ENCODE measurements at regions not wholly inside any gene's neighbourhood (a gene's known extent, or its start where the extent isn't known, plus 50 kb on each side); places are given as distances from the start of the nearest gene placed in this dataset.
A peak's percentile ranks its signal among the peaks of the same experiment; 100 is the strongest.
"Not testable (repeated sequence)": the region's sequence is repeated elsewhere in the genome, so short reads cannot be mapped to it uniquely, and the experiment has no call there.

DNA sequence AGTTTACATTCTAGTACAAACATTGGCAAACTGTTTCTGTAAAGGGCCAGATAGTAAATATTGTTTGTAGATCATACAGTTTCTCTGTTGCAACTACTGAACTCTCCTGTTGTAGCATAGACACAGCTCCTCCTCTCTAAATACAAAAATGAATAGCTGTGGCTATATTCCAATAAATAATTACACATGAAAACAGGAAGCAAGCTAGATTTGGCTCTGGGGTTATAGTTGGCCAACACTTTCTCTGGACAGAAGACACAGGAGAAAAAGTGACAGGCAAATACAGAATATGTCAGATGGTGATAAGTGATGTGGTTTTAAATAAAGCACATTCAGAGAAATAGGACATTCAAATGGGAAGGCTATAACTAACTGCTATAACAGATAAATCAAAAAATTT is 957.0 kb downstream of the LTN1 start:
- H3K9me3 ChIP-seq (replicated peaks; ENCODE audit: low read length); H3K4me2 ChIP-seq (ENCODE audit: low read length); H3K4me1 ChIP-seq (ENCODE audit: control insufficient read depth, insufficient read depth, low read length); H3K36me3 ChIP-seq (ENCODE audit: insufficient read depth, low read length); H3K27me3 ChIP-seq (ENCODE audit: control insufficient read depth, insufficient read depth, low read length); H3K4me3 ChIP-seq (ENCODE audit: low read length); H3K9ac ChIP-seq (ENCODE audit: low read depth, low read length): not testable (repeated sequence)

DNA sequence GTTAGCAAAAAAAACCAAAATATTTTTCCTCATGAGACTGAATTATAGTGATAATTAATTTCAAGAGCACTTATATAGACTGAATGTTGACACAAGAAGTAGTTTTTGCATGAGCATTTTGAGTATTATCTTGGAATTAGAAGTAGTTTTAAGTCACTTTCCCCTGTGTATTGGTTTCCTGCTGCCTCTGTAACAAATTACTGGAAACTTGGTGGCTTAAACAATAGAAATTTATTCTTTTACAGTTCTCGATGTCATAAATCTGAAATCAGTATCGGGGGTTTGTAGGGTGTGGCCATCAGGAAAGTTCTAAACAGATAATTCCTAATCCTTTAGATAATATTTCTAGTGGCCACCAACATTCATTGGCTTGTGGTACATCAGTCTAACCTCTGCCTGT is 957.8 kb downstream of the LTN1 start:
- H3K4me1 ChIP-seq (ENCODE audit: control insufficient read depth, insufficient read depth, low read length); H3K9ac ChIP-seq (ENCODE audit: low read depth, low read length); H3K27me3 ChIP-seq (ENCODE audit: control insufficient read depth, insufficient read depth, low read length); H3K4me2 ChIP-seq (ENCODE audit: low read length); H3K4me3 ChIP-seq (ENCODE audit: low read length); H3K36me3 ChIP-seq (ENCODE audit: insufficient read depth, low read length): not testable (repeated sequence)
- peaks cover 13% of the 10 kb centered on the region for H3K9me3 ChIP-seq (replicated peaks; ENCODE audit: low read length)

DNA sequence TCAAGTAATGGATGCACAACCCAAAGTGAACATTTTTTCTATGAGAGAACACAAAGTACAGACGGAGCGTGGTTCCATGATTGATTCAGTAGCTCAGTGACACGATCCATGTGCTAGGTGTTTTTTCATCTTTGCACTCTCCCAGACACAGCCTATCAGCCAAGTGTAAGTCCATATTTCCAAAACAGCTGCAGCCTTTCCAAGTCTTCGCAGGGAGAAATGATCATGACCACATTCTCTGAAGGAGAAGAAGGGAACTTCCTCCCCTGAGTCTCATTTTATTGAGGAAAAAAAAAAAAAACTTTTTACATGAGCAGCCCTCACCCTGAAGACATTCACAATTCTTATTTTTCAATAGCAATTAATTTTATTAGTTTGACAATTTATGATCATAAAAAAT is 958.3 kb downstream of the LTN1 start:
- not testable (repeated sequence) for H3K4me2 ChIP-seq (ENCODE audit: low read length); H3K36me3 ChIP-seq (ENCODE audit: insufficient read depth, low read length); H3K9ac ChIP-seq (ENCODE audit: low read depth, low read length); H3K27me3 ChIP-seq (ENCODE audit: control insufficient read depth, insufficient read depth, low read length); H3K4me3 ChIP-seq (ENCODE audit: low read length); H3K4me1 ChIP-seq (ENCODE audit: control insufficient read depth, insufficient read depth, low read length)
- H3K9me3 ChIP-seq (replicated peaks; ENCODE audit: low read length): peaks cover 13% of the 10 kb centered on the region

DNA sequence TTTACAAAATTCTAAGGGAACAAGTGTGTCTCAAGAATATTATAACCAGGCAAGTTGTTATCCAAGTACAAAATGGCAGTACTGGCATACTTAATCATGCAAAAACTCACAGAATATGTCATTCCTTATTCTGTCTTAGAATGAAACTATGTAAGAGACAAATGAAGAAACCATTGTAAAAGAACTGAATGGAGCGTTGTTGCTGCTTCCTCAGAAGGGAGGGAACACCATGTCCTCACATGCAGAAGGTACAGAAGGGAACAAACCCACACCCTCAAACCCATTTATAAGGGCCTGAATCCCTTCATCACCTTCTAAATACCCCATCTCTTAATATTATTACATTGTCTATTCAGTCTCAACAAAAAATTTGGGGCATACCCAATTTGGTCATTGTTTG is 960.0 kb downstream of the LTN1 start:
- not testable (repeated sequence) for H3K9ac ChIP-seq (ENCODE audit: low read depth, low read length); H3K4me3 ChIP-seq (ENCODE audit: low read length)

DNA sequence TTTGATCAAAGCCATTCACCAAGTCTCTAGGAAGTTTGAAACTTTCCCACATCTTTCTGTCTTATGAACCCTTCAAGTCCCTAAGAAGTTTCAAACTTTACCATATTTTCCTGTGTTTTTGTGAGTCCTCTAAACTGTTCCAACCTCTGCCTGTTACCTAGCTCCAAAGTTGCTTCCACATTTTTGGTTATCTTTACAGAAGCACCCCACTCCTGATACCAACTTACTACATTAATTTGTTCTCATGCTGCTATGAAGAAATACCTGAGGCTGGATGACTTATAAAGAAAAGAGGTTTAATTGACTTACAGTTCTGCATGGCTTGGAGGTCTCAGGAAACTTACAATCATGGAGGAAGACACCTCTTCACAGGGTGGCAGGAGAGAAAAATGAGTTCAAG is 961.6 kb downstream of the LTN1 start:
- not testable (repeated sequence) for H3K9ac ChIP-seq (ENCODE audit: low read depth, low read length); H3K4me1 ChIP-seq (ENCODE audit: control insufficient read depth, insufficient read depth, low read length); H3K4me2 ChIP-seq (ENCODE audit: low read length); H3K27me3 ChIP-seq (ENCODE audit: control insufficient read depth, insufficient read depth, low read length); H3K36me3 ChIP-seq (ENCODE audit: insufficient read depth, low read length); H3K4me3 ChIP-seq (ENCODE audit: low read length)
- peaks cover 13% of the 10 kb centered on the region for H3K9me3 ChIP-seq (replicated peaks; ENCODE audit: low read length)

More for the DNA sequence above, 960.0 kb downstream of the LTN1 start:
- H3K27me3 ChIP-seq (ENCODE audit: control insufficient read depth, insufficient read depth, low read length); H3K36me3 ChIP-seq (ENCODE audit: insufficient read depth, low read length); H3K4me2 ChIP-seq (ENCODE audit: low read length); H3K4me1 ChIP-seq (ENCODE audit: control insufficient read depth, insufficient read depth, low read length): not testable (repeated sequence)
- H3K9me3 ChIP-seq (replicated peaks; ENCODE audit: low read length): peaks cover 13% of the 10 kb centered on the region

DNA sequence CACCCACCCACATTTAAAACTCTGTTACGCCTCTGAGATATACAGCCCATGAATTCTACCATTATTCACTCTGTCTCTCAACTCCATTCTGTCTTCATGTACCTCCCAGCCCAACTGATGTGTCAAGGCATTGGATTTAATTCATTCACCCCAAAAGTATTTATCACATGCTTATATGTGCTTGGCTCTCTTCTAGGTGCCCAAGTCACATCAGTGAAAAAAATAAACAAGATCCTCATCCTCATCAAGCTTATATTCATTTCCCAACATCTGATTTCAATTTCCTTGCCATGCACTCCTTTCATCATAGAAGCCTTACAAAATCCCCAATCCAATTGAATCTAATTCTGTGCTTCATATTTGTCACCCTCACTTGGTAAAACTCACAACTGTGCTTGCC is 967.6 kb downstream of the LTN1 start:
- Histone ChIP-seq H3K9ac (ENCODE audit: low read depth, low read length) (no peak overlapping the region), H3K9me3 (replicated peaks; ENCODE audit: low read length) (peaks cover 1% of the 10 kb centered on the region), H3K4me2 (ENCODE audit: low read length) (no peak overlapping the region), H3K27me3 (ENCODE audit: control insufficient read depth, insufficient read depth, low read length) (no peaks in the 10 kb centered on the region), H3K36me3 (ENCODE audit: insufficient read depth, low read length) (no peaks in the 10 kb centered on the region), H3K4me1 (ENCODE audit: control insufficient read depth, insufficient read depth, low read length) (no peaks in the 10 kb centered on the region), H3K4me3 (ENCODE audit: low read length) (no peak overlapping the region)

GRCh38 chr21:28018741-28019669 is 973.7 kb downstream of the LTN1 start:
- Histone ChIP-seq H3K36me3 (ENCODE audit: insufficient read depth, low read length) (no peaks in the 10 kb centered on the region), H3K4me1 (ENCODE audit: control insufficient read depth, insufficient read depth, low read length) (no peaks in the 10 kb centered on the region), H3K4me3 (ENCODE audit: low read length) (no peak overlapping the region), H3K27me3 (ENCODE audit: control insufficient read depth, insufficient read depth, low read length) (no peaks in the 10 kb centered on the region), H3K9ac (ENCODE audit: low read depth, low read length) (no peak overlapping the region), H3K9me3 (replicated peaks; ENCODE audit: low read length) (no peaks in the 10 kb centered on the region), H3K4me2 (ENCODE audit: low read length) (peak overlapping the region; percentile 62)

GRCh38 chr21:28018213-28018612 is 974.5 kb downstream of the LTN1 start:
- Histone ChIP-seq H3K4me3 (ENCODE audit: low read length) (no peak overlapping the region), H3K9ac (ENCODE audit: low read depth, low read length) (no peak overlapping the region), H3K4me1 (ENCODE audit: control insufficient read depth, insufficient read depth, low read length) (no peaks in the 10 kb centered on the region), H3K27me3 (ENCODE audit: control insufficient read depth, insufficient read depth, low read length) (no peaks in the 10 kb centered on the region), H3K36me3 (ENCODE audit: insufficient read depth, low read length) (no peaks in the 10 kb centered on the region), H3K9me3 (replicated peaks; ENCODE audit: low read length) (no peaks in the 10 kb centered on the region), H3K4me2 (ENCODE audit: low read length) (no peak overlapping the region)

- Histone ChIP-seq H3K9ac (ENCODE audit: low read depth, low read length) (no peak overlapping the region), H3K4me1 (ENCODE audit: control insufficient read depth, insufficient read depth, low read length) (no peaks in the 10 kb centered on the region), H3K4me3 (ENCODE audit: low read length) (no peak overlapping the region), H3K4me2 (ENCODE audit: low read length) (no peak overlapping the region), H3K36me3 (ENCODE audit: insufficient read depth, low read length) (no peaks in the 10 kb centered on the region), H3K27me3 (ENCODE audit: control insufficient read depth, insufficient read depth, low read length) (no peaks in the 10 kb centered on the region), H3K9me3 (replicated peaks; ENCODE audit: low read length) (no peaks in the 10 kb centered on the region)
Observed at GRCh38 chr21:28016571-28016970, 976.1 kb downstream of the LTN1 start.

- not testable (repeated sequence) for H3K4me2 ChIP-seq (ENCODE audit: low read length); H3K27me3 ChIP-seq (ENCODE audit: control insufficient read depth, insufficient read depth, low read length); H3K9ac ChIP-seq (ENCODE audit: low read depth, low read length); H3K4me1 ChIP-seq (ENCODE audit: control insufficient read depth, insufficient read depth, low read length); H3K36me3 ChIP-seq (ENCODE audit: insufficient read depth, low read length); H3K4me3 ChIP-seq (ENCODE audit: low read length); H3K9me3 ChIP-seq (replicated peaks; ENCODE audit: low read length)
Observed at GRCh38 chr21:28013123-28013522, 979.6 kb downstream of the LTN1 start.

DNA sequence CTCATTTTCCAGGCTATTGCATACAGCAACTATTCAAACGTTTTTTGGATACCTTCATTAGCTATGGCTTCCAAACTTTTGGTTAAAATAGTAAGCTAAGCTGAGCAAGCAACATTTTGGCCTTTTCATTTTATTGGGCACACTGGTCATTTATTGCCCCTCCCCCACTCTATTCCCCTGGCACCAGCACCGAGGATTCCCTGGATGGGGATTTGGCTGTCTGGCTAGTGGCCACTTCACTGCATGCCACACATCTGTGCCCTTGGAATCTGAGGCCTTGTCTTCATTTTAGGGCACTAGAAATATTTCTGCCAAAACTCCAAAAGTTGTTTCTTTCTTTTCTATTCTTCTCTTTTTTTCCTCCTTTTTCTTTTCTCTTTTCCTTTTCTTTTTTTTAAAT is 980.7 kb downstream of the LTN1 start:
- H3K9ac ChIP-seq (ENCODE audit: low read depth, low read length); H3K9me3 ChIP-seq (replicated peaks; ENCODE audit: low read length); H3K4me2 ChIP-seq (ENCODE audit: low read length); H3K36me3 ChIP-seq (ENCODE audit: insufficient read depth, low read length); H3K4me1 ChIP-seq (ENCODE audit: control insufficient read depth, insufficient read depth, low read length); H3K4me3 ChIP-seq (ENCODE audit: low read length); H3K27me3 ChIP-seq (ENCODE audit: control insufficient read depth, insufficient read depth, low read length): not testable (repeated sequence)

DNA sequence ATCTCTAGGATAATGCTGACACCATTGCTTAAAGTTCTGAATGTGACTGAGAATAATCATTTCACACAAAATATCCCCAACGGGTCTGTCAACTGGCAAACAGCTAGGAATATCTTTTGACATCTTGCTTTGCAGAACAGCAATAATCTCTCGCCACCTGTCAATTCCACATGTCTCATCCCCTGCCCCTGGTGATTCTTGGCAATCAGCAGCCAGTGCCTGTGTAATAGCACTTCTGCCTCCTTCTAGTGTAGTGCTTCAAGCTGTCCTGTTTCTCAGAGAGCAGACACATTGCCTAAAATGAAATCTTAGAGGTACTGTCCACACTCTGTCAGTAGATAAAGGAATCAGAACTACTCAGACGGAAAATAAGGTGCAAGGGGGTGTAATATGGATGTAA is 984.4 kb downstream of the LTN1 start:
- H3K4me2 ChIP-seq (ENCODE audit: low read length); H3K9ac ChIP-seq (ENCODE audit: low read depth, low read length); H3K4me3 ChIP-seq (ENCODE audit: low read length); H3K9me3 ChIP-seq (replicated peaks; ENCODE audit: low read length); H3K4me1 ChIP-seq (ENCODE audit: control insufficient read depth, insufficient read depth, low read length); H3K27me3 ChIP-seq (ENCODE audit: control insufficient read depth, insufficient read depth, low read length); H3K36me3 ChIP-seq (ENCODE audit: insufficient read depth, low read length): not testable (repeated sequence)

Data from skeletal muscle satellite cell (primary cell).